Breast epithelium (tissue), 4 donors: ENCODE measurements at regions not wholly inside any gene's neighbourhood (a gene's known extent, or its start where the extent isn't known, plus 50 kb on each side); places are given as distances from the start of the nearest gene placed in this dataset.

Source experiments
- DNase-seq, 2 donors: peaks; one replicate each; pipeline ENCODE4 v3.0.0-alpha.2; 2019; ENCODE audit warnings: low spot score in 2 of 2
- H3K27ac ChIP-seq, 2 donors: fragments of 200-600 bp; sonication (generic) in 1 of 2; one replicate each; pipeline ENCODE4 v1.5.1; 2016 to 2019; ENCODE audit warnings: mild to moderate bottlenecking in 1 of 2
- H3K27me3 ChIP-seq, 2 donors: fragments of 200-600 bp; sonication (generic) in 1 of 2; one replicate each; pipeline versions ENCODE4 v1.5.1 to v1.6.0; 2017 to 2019; ENCODE audit warnings: control low read depth in 1 of 2, mild to moderate bottlenecking in 1 of 2
- H3K36me3 ChIP-seq: fragments of 200-600 bp; one replicate; pipeline ENCODE4 v1.5.1; 2019
- H3K4me1 ChIP-seq, 2 donors: fragments of 200-600 bp; sonication (generic); one replicate each; pipeline ENCODE4 v1.5.1; 2016 to 2019; ENCODE audit warnings: control low read depth in 1 of 2
- H3K4me3 ChIP-seq, 3 donors: fragments of 200-600 bp; sonication (generic); 1 replicate in 2 of 3; 2 replicates in 1 of 3; pipeline ENCODE4 v1.5.1; 2016 to 2019; ENCODE audit warnings: mild to moderate bottlenecking in 3 of 3, moderate library complexity in 2 of 3
- H3K9me3 ChIP-seq, 2 donors: fragments of 200-600 bp; sonication (generic) in 1 of 2; one replicate each; pipeline ENCODE4 v1.5.1; 2016 to 2019; ENCODE audit warnings: control low read depth in 1 of 2
- CTCF ChIP-seq, 3 donors: fragments of 450-650 bp; IDR thresholded peaks; one replicate each; pipeline ENCODE4 v1.5.1; 2016 to 2017; ENCODE audit warnings: antibody characterized with exemption in 3 of 3, mild to moderate bottlenecking in 3 of 3, moderate library complexity in 3 of 3
- POLR2A ChIP-seq: fragments of 450-650 bp; IDR thresholded peaks from one replicate; pipeline ENCODE4 v1.6.1; 2016; ENCODE audit warnings: antibody characterized with exemption, mild to moderate bottlenecking, moderate library complexity
- POLR2AphosphoS5 ChIP-seq, 3 donors: sonication (generic); formaldehyde crosslinking; IDR thresholded peaks; one replicate each; pipeline ENCODE4 v1.6.1; 2017; ENCODE audit warnings: antibody characterized with exemption in 3 of 3
- intact Hi-C: fragments of 100-400 bp; cut with DNase I; formaldehyde crosslinking; loops from one replicate; pipeline ENCODE4 v1.15.1; 2023; ENCODE audit warnings: low total_unique reads

GRCh38 chr22:49641770-49642313 lies 185.8 kb downstream of the BRD1 start:
- Histone ChIP-seq H3K27ac (no peak overlapping the region), H3K36me3 (no peaks in the 10 kb centered on the region), H3K4me3 (no peak overlapping the region), H3K4me1 (no peaks in the 10 kb centered on the region), H3K27me3 (peaks cover 0 to 26% of the 10 kb centered on the region in 2 donors), H3K9me3 (no peaks in the 10 kb centered on the region)
- intact Hi-C loops = no loop called here
- no peak for DNase-seq
- TF ChIP-seq POLR2A = no peak
- TF ChIP-seq CTCF (IDR thresholded peaks at IDR 0.05) = no peak
- TF ChIP-seq POLR2AphosphoS5 (IDR thresholded peaks at IDR 0.05) = no peak

DNA sequence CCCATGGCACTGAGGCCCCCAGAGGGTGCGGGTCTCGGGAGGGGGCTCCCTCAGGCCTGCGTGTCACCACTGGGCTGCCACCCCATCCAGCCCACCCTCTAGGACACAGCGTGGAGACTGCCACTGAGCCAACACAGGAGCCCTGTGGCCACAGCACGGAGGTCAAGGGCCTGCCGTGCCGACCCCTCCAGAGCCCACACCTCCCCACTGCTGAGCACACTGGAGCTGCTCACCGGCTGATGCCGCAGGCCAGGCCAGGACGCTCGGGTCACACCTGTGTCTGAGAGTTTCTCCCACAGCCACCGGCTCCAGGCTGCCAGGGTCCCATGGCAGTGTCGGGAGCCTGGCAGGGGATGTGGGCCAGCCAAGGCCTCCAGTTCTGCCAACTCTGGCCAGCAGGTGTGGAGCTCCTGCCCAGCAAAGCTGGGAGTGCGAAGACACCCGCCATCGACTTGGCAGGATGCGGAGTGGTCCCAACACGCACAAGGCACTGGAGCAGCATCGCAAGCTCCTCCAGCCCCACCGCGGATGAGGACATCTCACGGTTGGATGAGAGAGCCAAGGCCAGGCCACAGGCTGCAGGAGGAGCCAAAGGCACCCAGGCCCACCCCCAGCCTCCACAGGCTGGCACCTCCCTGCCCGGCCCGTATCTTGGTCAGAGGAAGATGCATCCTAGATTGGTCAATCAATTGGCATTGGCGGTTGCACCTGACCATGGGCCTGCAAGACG lies 187.1 kb downstream of the BRD1 start:
- Histone ChIP-seq H3K27me3 (peaks cover 0 to 32% of the 10 kb centered on the region in 2 donors), H3K4me1 (no peaks in the 10 kb centered on the region), H3K27ac (no peak overlapping the region), H3K9me3 (no peaks in the 10 kb centered on the region), H3K4me3 (no peak overlapping the region), H3K36me3 (no peaks in the 10 kb centered on the region)
- TF ChIP-seq POLR2AphosphoS5 (IDR thresholded peaks at IDR 0.05) (no peak), CTCF (IDR thresholded peaks at IDR 0.05) (no peak)
- intact Hi-C loops = no loop called here
- no peak for DNase-seq

- H3K9me3 ChIP-seq = no peaks in the 10 kb centered on the region
- DNase-seq = no peak
- no peak overlapping the region for H3K4me3 ChIP-seq
- H3K4me1 ChIP-seq = no peaks in the 10 kb centered on the region
- H3K27me3 ChIP-seq = peaks cover 0 to 31% of the 10 kb centered on the region in 2 donors
- no peak overlapping the region for H3K27ac ChIP-seq
- H3K36me3 ChIP-seq = no peaks in the 10 kb centered on the region
- intact Hi-C loops = no loop called here
- TF ChIP-seq POLR2AphosphoS5 (IDR thresholded peaks at IDR 0.05) (no peak), POLR2A (no peak), CTCF (IDR thresholded peaks at IDR 0.05) (no peak)
Observed at GRCh38 chr22:49639956-49640355, 187.7 kb downstream of the BRD1 start.

- Histone ChIP-seq H3K27ac (no peak overlapping the region), H3K4me3 (no peak overlapping the region), H3K36me3 (no peaks in the 10 kb centered on the region), H3K27me3 (peaks cover 0 to 38% of the 10 kb centered on the region in 2 donors), H3K9me3 (no peaks in the 10 kb centered on the region), H3K4me1 (no peaks in the 10 kb centered on the region)
- TF ChIP-seq POLR2AphosphoS5 (IDR thresholded peaks at IDR 0.05) (no peak), CTCF (IDR thresholded peaks at IDR 0.05) (no peak), POLR2A (no peak)
- DNase-seq = no peak
- intact Hi-C loops = no loop called here
Observed at GRCh38 chr22:49638788-49639187, 188.9 kb downstream of the BRD1 start.

DNA sequence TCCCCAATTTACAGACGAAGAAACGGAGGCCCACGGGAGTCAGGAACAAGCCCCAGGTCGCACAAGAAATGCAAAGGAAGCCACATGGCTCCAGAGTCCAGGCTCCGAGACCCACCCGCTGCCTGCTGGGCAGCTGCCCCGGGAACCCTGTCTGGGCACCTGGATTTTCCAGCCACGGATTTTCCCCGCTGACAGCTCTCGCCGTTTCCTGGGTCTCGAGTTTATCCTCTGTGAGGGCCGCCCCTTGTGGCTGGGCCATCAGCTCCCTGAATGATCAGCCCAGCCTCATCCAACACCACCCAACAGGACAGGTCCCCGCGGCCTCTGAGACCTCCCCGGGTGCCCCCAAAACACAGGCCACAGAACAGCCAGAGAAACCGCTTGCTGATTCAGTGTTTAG lies 189.7 kb downstream of the BRD1 start:
- peaks cover 0 to 38% of the 10 kb centered on the region in 2 donors for H3K27me3 ChIP-seq
- intact Hi-C loops = no loop called here

More for the DNA sequence above, 189.7 kb downstream of the BRD1 start:
- Histone ChIP-seq H3K36me3 (no peaks in the 10 kb centered on the region), H3K27ac (no peak overlapping the region), H3K4me1 (no peaks in the 10 kb centered on the region), H3K9me3 (no peaks in the 10 kb centered on the region), H3K4me3 (no peak overlapping the region)
- no peak for DNase-seq
- TF ChIP-seq CTCF (IDR thresholded peaks at IDR 0.05) (no peak), POLR2A (no peak), POLR2AphosphoS5 (IDR thresholded peaks at IDR 0.05) (no peak)
